ENCODE measurements at regions not wholly inside any gene's neighbourhood (a gene's known extent, or its start where the extent isn't known, plus 50 kb on each side); places are given as distances from the start of the nearest gene placed in this dataset.

Small RNAs in the stretch of these regions (small RNA-seq; reads per million reads assigned to genes)
- gene AL133270.1: 0 reads per million in 2 experiments
- gene RNU6-1060P: 0 reads per million in 2 experiments
- gene SPTLC1P2: 0 reads per million in 2 experiments

Data from SK-MEL-5 (cell line).